HL-60 (cell line): ENCODE measurements at regions not wholly inside any gene's neighbourhood (a gene's known extent, or its start where the extent isn't known, plus 50 kb on each side); places are given as distances from the start of the nearest gene placed in this dataset.

ENCODE experiments used
- POLR2AphosphoS5 ChIP-seq: IDR thresholded peaks from 2 replicates; pipeline ENCODE4 v1.6.1; 2012; ENCODE audit warnings: low read depth
- SPI1 ChIP-seq: IDR thresholded peaks from 2 replicates; pipeline ENCODE4 v1.6.1; 2012; ENCODE audit warnings: low read depth, mild to moderate bottlenecking, borderline replicate concordance
- TF ChIP-seq, protein P1 (sequence below): IDR thresholded peaks from one replicate; pipeline ENCODE4 v1.5.1; 2011; ENCODE audit warnings: low read length, control low read depth, inconsistent platforms; ENCODE audit not compliant: insufficient read depth
- TF ChIP-seq, protein P2 (sequence below): IDR thresholded peaks from 2 replicates; pipeline ENCODE4 v1.6.1; 2012; ENCODE audit warnings: low read depth; ENCODE audit not compliant: insufficient replicate concordance

DNA sequence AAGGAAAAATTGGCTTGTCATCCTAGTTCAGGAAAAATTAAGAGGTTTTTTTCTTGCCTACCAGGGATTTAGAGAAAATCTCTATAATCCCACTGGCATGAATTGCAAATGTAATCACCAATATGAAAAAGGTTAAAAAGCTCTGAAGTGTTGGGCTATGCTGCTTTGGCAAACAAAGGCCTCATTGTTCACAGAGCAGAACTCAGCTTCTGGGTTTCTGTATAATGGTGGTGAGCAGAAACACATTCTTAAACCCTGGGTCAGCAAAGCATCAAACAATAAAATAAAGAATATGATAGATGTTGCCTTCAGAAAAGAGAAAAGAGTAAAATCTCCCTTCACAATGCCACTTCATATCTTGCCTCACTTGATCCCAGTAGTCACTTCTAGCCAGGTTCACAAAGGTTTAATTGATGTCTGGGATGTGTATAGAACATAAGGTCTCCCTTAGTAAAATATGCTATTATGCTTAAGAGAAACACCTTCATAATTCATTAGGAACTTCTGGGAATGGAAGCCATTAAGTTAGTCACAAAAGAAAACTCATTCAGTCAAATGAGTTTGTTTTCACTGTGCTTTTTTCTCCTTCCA lies 1255.5 kb upstream of the PHF14 start:
- TF ChIP-seq, protein P1, sequence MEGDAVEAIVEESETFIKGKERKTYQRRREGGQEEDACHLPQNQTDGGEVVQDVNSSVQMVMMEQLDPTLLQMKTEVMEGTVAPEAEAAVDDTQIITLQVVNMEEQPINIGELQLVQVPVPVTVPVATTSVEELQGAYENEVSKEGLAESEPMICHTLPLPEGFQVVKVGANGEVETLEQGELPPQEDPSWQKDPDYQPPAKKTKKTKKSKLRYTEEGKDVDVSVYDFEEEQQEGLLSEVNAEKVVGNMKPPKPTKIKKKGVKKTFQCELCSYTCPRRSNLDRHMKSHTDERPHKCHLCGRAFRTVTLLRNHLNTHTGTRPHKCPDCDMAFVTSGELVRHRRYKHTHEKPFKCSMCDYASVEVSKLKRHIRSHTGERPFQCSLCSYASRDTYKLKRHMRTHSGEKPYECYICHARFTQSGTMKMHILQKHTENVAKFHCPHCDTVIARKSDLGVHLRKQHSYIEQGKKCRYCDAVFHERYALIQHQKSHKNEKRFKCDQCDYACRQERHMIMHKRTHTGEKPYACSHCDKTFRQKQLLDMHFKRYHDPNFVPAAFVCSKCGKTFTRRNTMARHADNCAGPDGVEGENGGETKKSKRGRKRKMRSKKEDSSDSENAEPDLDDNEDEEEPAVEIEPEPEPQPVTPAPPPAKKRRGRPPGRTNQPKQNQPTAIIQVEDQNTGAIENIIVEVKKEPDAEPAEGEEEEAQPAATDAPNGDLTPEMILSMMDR = no peak
- TF ChIP-seq SPI1 (no peak), POLR2AphosphoS5 (no peak)
- TF ChIP-seq, protein P2, sequence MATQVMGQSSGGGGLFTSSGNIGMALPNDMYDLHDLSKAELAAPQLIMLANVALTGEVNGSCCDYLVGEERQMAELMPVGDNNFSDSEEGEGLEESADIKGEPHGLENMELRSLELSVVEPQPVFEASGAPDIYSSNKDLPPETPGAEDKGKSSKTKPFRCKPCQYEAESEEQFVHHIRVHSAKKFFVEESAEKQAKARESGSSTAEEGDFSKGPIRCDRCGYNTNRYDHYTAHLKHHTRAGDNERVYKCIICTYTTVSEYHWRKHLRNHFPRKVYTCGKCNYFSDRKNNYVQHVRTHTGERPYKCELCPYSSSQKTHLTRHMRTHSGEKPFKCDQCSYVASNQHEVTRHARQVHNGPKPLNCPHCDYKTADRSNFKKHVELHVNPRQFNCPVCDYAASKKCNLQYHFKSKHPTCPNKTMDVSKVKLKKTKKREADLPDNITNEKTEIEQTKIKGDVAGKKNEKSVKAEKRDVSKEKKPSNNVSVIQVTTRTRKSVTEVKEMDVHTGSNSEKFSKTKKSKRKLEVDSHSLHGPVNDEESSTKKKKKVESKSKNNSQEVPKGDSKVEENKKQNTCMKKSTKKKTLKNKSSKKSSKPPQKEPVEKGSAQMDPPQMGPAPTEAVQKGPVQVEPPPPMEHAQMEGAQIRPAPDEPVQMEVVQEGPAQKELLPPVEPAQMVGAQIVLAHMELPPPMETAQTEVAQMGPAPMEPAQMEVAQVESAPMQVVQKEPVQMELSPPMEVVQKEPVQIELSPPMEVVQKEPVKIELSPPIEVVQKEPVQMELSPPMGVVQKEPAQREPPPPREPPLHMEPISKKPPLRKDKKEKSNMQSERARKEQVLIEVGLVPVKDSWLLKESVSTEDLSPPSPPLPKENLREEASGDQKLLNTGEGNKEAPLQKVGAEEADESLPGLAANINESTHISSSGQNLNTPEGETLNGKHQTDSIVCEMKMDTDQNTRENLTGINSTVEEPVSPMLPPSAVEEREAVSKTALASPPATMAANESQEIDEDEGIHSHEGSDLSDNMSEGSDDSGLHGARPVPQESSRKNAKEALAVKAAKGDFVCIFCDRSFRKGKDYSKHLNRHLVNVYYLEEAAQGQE = no peak
